ENCODE measurements at regions not wholly inside any gene's neighbourhood (a gene's known extent, or its start where the extent isn't known, plus 50 kb on each side); places are given as distances from the start of the nearest gene placed in this dataset.

DNA sequence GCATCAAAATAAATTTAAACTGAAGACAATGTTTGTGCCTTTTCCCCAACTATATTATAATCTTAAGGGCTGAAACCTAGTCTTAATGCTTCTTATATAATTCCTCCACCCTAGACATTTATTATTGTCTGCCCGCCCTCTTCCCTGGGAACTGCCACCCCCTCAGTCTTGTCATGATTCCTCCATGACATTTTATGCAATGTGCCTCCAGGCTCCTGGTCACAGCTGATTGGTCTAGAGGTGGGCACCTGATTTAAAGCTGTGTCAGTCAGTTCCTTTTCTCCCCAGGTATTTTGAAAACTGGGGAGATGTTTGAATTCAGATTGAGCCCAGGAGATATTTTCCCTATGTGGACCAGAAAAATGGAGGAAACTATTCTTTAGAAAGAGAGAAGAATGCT, 401.4 kb downstream of the PCNX1 start:
- H3K27ac ChIP-seq (ENCODE audit: low read length): no peak overlapping the region
- H3K4me2 ChIP-seq (ENCODE audit: low read length): no peak overlapping the region
- no peaks in the 10 kb centered on the region for H3K27me3 ChIP-seq (ENCODE audit: insufficient read depth, low read depth, low read length)
- TF ChIP-seq RAD21 (conservative IDR thresholded peaks at IDR 0.05): no peak
- TF ChIP-seq TAF1 (IDR thresholded peaks at IDR 0.05; ENCODE audit: low read depth): no peak
- TF ChIP-seq MXI1 (conservative IDR thresholded peaks at IDR 0.05; ENCODE audit: poor library complexity, severe bottlenecking): no peak
- TF ChIP-seq POLR2AphosphoS5 (IDR thresholded peaks at IDR 0.05): no peak
- TF ChIP-seq, protein P1, sequence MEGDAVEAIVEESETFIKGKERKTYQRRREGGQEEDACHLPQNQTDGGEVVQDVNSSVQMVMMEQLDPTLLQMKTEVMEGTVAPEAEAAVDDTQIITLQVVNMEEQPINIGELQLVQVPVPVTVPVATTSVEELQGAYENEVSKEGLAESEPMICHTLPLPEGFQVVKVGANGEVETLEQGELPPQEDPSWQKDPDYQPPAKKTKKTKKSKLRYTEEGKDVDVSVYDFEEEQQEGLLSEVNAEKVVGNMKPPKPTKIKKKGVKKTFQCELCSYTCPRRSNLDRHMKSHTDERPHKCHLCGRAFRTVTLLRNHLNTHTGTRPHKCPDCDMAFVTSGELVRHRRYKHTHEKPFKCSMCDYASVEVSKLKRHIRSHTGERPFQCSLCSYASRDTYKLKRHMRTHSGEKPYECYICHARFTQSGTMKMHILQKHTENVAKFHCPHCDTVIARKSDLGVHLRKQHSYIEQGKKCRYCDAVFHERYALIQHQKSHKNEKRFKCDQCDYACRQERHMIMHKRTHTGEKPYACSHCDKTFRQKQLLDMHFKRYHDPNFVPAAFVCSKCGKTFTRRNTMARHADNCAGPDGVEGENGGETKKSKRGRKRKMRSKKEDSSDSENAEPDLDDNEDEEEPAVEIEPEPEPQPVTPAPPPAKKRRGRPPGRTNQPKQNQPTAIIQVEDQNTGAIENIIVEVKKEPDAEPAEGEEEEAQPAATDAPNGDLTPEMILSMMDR (IDR thresholded peaks at IDR 0.05; ENCODE audit: poor library complexity, severe bottlenecking): no peak
- no peak for TF ChIP-seq EZH2 (IDR thresholded peaks at IDR 0.05; ENCODE audit: borderline replicate concordance, insufficient read depth, low read length, poor library complexity, severe bottlenecking)
- TF ChIP-seq SMC3 (conservative IDR thresholded peaks at IDR 0.05; ENCODE audit: poor library complexity): no peak
- no peak for TF ChIP-seq EP300 (conservative IDR thresholded peaks at IDR 0.05; ENCODE audit: poor library complexity, severe bottlenecking)
- no peak for TF ChIP-seq REST (IDR thresholded peaks at IDR 0.05; ENCODE audit: borderline replicate concordance)
- H3K4me3 ChIP-seq (ENCODE audit: low read length): no peak overlapping the region
- no peaks in the 10 kb centered on the region for H3K79me2 ChIP-seq (replicated peaks; ENCODE audit: insufficient read depth, low read length)
- H3K9ac ChIP-seq (ENCODE audit: low read length): no peak overlapping the region
- no peaks in the 10 kb centered on the region for H3K36me3 ChIP-seq (ENCODE audit: insufficient read depth, low read length)
- no peak overlapping the region for H2AFZ ChIP-seq (ENCODE audit: low read depth, low read length)
- H3K9me3 ChIP-seq (ENCODE audit: low read length): no peaks in the 10 kb centered on the region
- H3F3A ChIP-seq (ENCODE audit: insufficient read depth, low read length, poor library complexity, severe bottlenecking): no peaks in the 10 kb centered on the region
- no peaks in the 10 kb centered on the region for H3K9me2 ChIP-seq (ENCODE audit: insufficient read depth, low read length)
- H4K20me1 ChIP-seq (ENCODE audit: insufficient read depth): no peaks in the 10 kb centered on the region

DNA sequence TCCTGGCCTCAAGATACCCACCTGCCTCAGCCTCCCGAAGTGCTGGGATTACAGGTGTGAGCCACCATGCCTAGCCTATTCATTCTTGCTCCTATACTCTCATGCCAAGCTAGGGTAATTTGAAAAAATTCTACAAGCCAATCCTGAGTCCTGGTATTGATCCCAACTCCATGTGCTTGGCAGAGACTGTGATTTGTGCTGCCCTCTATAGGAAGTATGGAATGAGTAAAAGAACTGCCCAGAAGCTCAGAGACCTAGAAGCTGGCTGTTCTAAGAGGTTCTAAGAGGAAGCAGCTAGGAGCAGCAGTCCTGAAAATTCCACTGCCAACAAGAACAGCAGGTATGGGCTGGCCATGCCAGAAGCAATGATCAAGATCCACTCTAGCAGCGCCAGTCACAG, 402.5 kb downstream of the PCNX1 start:
- TF ChIP-seq RAD21 (conservative IDR thresholded peaks at IDR 0.05): no peak
- no peak for TF ChIP-seq MXI1 (conservative IDR thresholded peaks at IDR 0.05; ENCODE audit: poor library complexity, severe bottlenecking)
- no peak for TF ChIP-seq TAF1 (IDR thresholded peaks at IDR 0.05; ENCODE audit: low read depth)
- no peak for TF ChIP-seq POLR2AphosphoS5 (IDR thresholded peaks at IDR 0.05)
- TF ChIP-seq SMC3 (conservative IDR thresholded peaks at IDR 0.05; ENCODE audit: poor library complexity): no peak
- no peak for TF ChIP-seq EP300 (conservative IDR thresholded peaks at IDR 0.05; ENCODE audit: poor library complexity, severe bottlenecking)
- TF ChIP-seq REST (IDR thresholded peaks at IDR 0.05; ENCODE audit: borderline replicate concordance): no peak
- TF ChIP-seq EZH2 (IDR thresholded peaks at IDR 0.05; ENCODE audit: borderline replicate concordance, insufficient read depth, low read length, poor library complexity, severe bottlenecking): no peak
- TF ChIP-seq, protein P1 (IDR thresholded peaks at IDR 0.05; ENCODE audit: poor library complexity, severe bottlenecking): no peak
- Histone ChIP-seq H3K9ac (ENCODE audit: low read length) (no peak overlapping the region), H3K4me3 (ENCODE audit: low read length) (no peak overlapping the region), H3F3A (ENCODE audit: insufficient read depth, low read length, poor library complexity, severe bottlenecking) (no peaks in the 10 kb centered on the region), H3K9me3 (ENCODE audit: low read length) (no peaks in the 10 kb centered on the region), H2AFZ (ENCODE audit: low read depth, low read length) (no peak overlapping the region), H3K79me2 (replicated peaks; ENCODE audit: insufficient read depth, low read length) (no peaks in the 10 kb centered on the region), H3K27ac (ENCODE audit: low read length) (no peak overlapping the region), H3K27me3 (ENCODE audit: insufficient read depth, low read depth, low read length) (no peaks in the 10 kb centered on the region), H4K20me1 (ENCODE audit: insufficient read depth) (no peaks in the 10 kb centered on the region), H3K9me2 (ENCODE audit: insufficient read depth, low read length) (no peaks in the 10 kb centered on the region), H3K36me3 (ENCODE audit: insufficient read depth, low read length) (no peaks in the 10 kb centered on the region), H3K4me2 (ENCODE audit: low read length) (no peak overlapping the region)
